Esophagus squamous epithelium (tissue), 5 donors: ENCODE measurements at regions not wholly inside any gene's neighbourhood (a gene's known extent, or its start where the extent isn't known, plus 50 kb on each side); places are given as distances from the start of the nearest gene placed in this dataset.
A peak's percentile ranks its signal among the peaks of the same experiment; 100 is the strongest.

Experiments used
- DNase-seq: peaks from one replicate; lab custom pipeline; 2025; lab: John Stamatoyannopoulos, UW
- H3K27ac ChIP-seq, 4 donors: fragments of 200-600 bp; sonication (generic); one replicate each; pipeline ENCODE4 v1.5.1; 2016 to 2019; ENCODE audit warnings: mild to moderate bottlenecking in 1 of 4
- H3K27me3 ChIP-seq, 4 donors: fragments of 200-600 bp; sonication (generic); 1 replicate in 3 of 4; 2 replicates in 1 of 4; pipeline versions ENCODE4 v1.5.1 to v1.6.0; 2017 to 2021; ENCODE audit warnings: antibody characterized with exemption in 1 of 4
- H3K36me3 ChIP-seq, 3 donors: fragments of 200-600 bp; sonication (generic); one replicate each; pipeline ENCODE4 v1.5.1; 2016 to 2019
- H3K4me1 ChIP-seq, 3 donors: fragments of 200-600 bp; sonication (generic); one replicate each; pipeline ENCODE4 v1.5.1; 2017 to 2019
- H3K4me3 ChIP-seq, 4 donors: fragments of 200-600 bp; sonication (generic); 1 replicate in 3 of 4; 2 replicates in 1 of 4; pipeline ENCODE4 v1.5.1; 2016 to 2019; ENCODE audit warnings: mild to moderate bottlenecking in 2 of 4, moderate library complexity in 1 of 4
- H3K9me3 ChIP-seq, 3 donors: fragments of 200-600 bp; sonication (generic); one replicate each; pipeline ENCODE4 v1.5.1; 2016 to 2019
- POLR2A ChIP-seq, 4 donors: fragments of 450-650 bp; IDR thresholded peaks; one replicate each; pipeline ENCODE4 v1.6.1; 2017; ENCODE audit warnings: antibody characterized with exemption in 4 of 4, mild to moderate bottlenecking in 4 of 4, moderate library complexity in 3 of 4
- WGBS, 2 donors: methylation state at CpG; one replicate each; pipeline ENCODE4 v1.1.5; 2018; 5-methylcytosine and 5-hydroxymethylcytosine counted together
- intact Hi-C: fragments of 100-400 bp; cut with DNase I; formaldehyde crosslinking; loops from one replicate; pipeline ENCODE4 v1.15.0; 2022
- TF ChIP-seq, protein P1 (sequence below), 6 experiments: fragments of 450-650 bp in 4 of 6; fragments of 200-600 bp in 2 of 6; sonication (generic) in 2 of 6; IDR thresholded peaks; one replicate each; pipeline ENCODE4 v1.5.1; 2016 to 2019; ENCODE audit warnings: antibody characterized with exemption in 6 of 6, mild to moderate bottlenecking in 4 of 6, moderate library complexity in 4 of 6
- donor health status: DM: yes; HTN: yes; CAD: no.

DNA sequence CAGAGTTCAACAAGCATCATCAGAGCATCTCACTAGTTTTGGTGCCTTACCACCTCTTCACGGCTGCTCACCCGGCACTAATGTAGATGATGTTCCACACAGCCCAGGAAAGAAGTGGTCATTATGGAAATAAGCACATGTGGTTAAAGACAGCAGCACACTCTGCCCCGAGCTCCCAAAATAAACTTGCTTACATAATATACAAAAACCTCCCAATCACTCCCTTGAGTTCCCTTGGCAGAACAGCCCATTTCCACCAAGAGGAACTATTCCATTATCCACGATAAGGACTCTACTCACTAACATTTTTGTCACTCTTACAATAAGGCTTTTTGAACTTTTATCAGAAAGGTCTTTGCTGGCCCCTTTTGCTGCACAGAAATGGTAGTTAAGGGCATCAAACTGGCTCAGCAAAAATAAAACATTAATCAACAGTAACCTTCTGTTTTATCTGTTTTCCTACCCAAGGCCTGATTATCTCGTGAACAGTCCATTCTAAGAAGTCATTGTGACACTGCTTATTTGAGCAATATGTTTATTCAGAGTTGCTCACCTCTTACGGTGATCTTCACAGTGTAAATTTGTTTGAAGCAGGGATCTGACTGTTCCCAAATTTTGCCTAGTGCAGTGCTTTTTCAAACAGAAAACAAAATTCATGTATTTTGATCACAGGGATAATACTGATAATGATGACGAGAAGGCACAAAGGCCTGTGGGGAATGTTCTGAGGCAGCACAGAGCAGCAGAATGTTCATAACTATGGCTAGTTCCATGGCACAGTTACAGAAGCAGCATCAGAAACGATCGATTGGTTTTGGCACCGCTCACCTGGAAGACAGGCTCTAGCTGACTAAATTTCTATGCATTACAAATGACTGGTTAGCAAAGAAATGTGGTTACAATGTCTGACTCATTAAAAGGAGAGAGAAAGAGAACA is 399.8 kb upstream of the PIK3R1 start:
- TF ChIP-seq, protein P1, sequence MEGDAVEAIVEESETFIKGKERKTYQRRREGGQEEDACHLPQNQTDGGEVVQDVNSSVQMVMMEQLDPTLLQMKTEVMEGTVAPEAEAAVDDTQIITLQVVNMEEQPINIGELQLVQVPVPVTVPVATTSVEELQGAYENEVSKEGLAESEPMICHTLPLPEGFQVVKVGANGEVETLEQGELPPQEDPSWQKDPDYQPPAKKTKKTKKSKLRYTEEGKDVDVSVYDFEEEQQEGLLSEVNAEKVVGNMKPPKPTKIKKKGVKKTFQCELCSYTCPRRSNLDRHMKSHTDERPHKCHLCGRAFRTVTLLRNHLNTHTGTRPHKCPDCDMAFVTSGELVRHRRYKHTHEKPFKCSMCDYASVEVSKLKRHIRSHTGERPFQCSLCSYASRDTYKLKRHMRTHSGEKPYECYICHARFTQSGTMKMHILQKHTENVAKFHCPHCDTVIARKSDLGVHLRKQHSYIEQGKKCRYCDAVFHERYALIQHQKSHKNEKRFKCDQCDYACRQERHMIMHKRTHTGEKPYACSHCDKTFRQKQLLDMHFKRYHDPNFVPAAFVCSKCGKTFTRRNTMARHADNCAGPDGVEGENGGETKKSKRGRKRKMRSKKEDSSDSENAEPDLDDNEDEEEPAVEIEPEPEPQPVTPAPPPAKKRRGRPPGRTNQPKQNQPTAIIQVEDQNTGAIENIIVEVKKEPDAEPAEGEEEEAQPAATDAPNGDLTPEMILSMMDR (IDR thresholded peaks at IDR 0.05), result no peak
- TF ChIP-seq POLR2A (IDR thresholded peaks at IDR 0.05), result no peak
- intact Hi-C loops, result no loop called here
- no peak for DNase-seq
- WGBS, 2 donors, result 58 to 65% methylated on average over 10 of the region's 10 CpGs
- Histone ChIP-seq H3K4me1 (peaks cover 0 to 30% (median 5%) of the 10 kb centered on the region in 3 donors), H3K4me3 (no peak overlapping the region), H3K9me3 (no peaks in the 10 kb centered on the region), H3K27me3 (no peaks in the 10 kb centered on the region), H3K27ac (peak overlapping the region in 2 of 4 donors; percentile 13 to 14), H3K36me3 (no peaks in the 10 kb centered on the region)

DNA sequence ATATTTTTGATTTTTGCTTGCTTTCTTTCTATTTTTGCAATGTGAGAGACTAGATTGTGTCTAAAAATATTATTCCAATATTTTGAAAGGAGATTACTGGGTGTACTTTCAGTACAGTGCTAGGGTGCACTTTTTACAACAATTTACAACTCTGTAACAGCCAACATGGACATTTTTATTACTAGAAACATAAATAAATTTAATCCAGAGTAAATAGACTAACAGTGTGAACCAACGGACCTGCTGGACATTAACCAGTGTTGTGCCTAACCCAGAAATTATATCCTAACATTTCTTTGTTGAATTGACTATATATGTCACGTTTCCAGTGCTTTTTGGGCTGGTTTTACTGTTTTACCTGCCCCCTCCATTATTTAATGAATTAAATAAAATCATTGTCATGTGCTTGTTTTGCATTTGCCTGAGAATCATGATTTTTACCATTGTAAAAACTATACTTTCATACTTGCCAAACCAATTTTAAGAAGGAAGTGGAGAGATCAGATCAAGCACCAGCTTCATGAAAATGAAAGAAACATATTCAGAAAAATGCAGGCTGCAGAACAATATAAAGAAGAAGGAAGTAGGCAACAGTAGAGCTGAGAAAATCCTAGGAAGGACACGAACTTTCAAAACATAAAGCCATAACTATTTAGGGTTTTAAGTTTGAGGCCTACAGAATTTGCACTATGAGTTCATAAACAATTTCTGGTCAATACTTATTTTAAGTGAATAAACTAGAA is 400.8 kb upstream of the PIK3R1 start:
- WGBS, 2 donors, result 59 to 60% methylated on average over 3 of the region's 3 CpGs

DNA sequence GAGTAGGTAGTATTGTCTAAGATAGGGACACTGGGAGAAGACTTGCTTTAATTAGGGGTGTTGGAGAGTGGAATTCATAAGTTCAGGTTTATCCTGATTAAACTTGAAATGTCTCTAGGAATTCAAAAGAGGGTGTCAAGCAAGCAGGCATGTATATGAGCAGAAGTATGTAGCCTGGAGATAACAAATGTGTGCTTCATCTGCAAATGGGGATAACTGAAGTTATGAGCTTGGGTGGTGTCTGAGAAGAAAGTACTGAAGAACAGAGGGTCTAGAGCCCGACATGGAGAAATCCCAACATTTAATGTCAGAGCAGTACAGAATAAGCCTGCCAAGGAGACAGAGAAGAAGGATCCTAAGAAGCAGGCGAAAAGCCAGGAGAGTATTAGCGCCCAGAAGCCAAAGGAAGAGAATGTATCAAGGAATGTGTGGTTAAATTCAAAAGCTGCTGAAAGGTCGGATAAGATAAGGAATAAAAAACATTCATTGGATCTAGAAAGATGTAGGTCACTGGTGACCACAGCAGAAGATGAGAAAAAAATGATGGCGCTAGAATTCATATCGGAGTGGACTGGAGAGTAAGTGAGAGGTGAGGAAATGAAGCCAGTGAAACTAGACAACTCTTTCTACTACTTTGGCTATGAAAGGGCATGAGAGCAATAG is 401.5 kb upstream of the PIK3R1 start:
- WGBS, 2 donors, result 71 to 76% methylated on average over 6 of the region's 6 CpGs
- Histone ChIP-seq H3K27ac (peak overlapping the region in 1 of 4 donors; percentile 14), H3K27me3 (no peaks in the 10 kb centered on the region), H3K9me3 (no peaks in the 10 kb centered on the region), H3K36me3 (no peaks in the 10 kb centered on the region), H3K4me1 (peaks cover 0 to 37% (median 5%) of the 10 kb centered on the region in 3 donors), H3K4me3 (no peak overlapping the region)
- DNase-seq, result no peak
- intact Hi-C loops, result no loop called here
- TF ChIP-seq, protein P1 (IDR thresholded peaks at IDR 0.05), result no peak
- no peak for TF ChIP-seq POLR2A (IDR thresholded peaks at IDR 0.05)

More for the DNA sequence above, 400.8 kb upstream of the PIK3R1 start:
- intact Hi-C loops, result no loop called here
- Histone ChIP-seq H3K9me3 (no peaks in the 10 kb centered on the region), H3K4me1 (peaks cover 0 to 30% (median 5%) of the 10 kb centered on the region in 3 donors), H3K36me3 (no peaks in the 10 kb centered on the region), H3K4me3 (no peak overlapping the region), H3K27me3 (no peaks in the 10 kb centered on the region), H3K27ac (peak overlapping the region in 2 of 4 donors; percentile 13 to 14)
- TF ChIP-seq POLR2A (IDR thresholded peaks at IDR 0.05), result no peak
- TF ChIP-seq, protein P1 (IDR thresholded peaks at IDR 0.05), result no peak
- no peak for DNase-seq

DNA sequence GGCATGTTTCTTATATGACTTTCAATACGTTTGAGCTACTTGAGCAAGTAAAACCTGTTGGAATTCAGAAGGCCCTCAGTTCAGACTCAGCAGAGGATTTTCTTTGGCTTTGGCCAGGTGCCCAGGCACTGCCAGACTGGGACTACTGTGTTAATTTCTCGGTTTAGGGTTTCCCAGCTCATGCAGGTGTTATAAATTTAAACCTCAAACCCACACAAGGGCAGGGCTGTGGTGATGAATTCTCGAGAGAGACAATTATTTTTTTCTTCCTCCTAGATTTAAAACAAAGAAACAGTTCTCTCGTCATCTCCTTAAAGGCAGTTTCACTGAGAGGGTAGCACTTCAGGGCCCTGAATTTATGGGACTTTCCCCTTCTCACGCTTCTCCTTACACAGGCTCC is 406.0 kb upstream of the PIK3R1 start:
- Histone ChIP-seq H3K4me3 (no peak overlapping the region), H3K9me3 (no peaks in the 10 kb centered on the region), H3K27me3 (no peaks in the 10 kb centered on the region), H3K27ac (no peak overlapping the region), H3K36me3 (no peaks in the 10 kb centered on the region), H3K4me1 (peaks cover 0 to 12% (median 0%) of the 10 kb centered on the region in 3 donors)
- intact Hi-C loops, result no loop called here
- TF ChIP-seq, protein P1 (IDR thresholded peaks at IDR 0.05), result no peak
- no peak for TF ChIP-seq POLR2A (IDR thresholded peaks at IDR 0.05)
- DNase-seq, result no peak
- WGBS, 2 donors, result 59 to 69% methylated on average over 5 of the region's 5 CpGs
